ENCODE measurements at regions not wholly inside any gene's neighbourhood (a gene's known extent, or its start where the extent isn't known, plus 50 kb on each side); places are given as distances from the start of the nearest gene placed in this dataset.

DNA sequence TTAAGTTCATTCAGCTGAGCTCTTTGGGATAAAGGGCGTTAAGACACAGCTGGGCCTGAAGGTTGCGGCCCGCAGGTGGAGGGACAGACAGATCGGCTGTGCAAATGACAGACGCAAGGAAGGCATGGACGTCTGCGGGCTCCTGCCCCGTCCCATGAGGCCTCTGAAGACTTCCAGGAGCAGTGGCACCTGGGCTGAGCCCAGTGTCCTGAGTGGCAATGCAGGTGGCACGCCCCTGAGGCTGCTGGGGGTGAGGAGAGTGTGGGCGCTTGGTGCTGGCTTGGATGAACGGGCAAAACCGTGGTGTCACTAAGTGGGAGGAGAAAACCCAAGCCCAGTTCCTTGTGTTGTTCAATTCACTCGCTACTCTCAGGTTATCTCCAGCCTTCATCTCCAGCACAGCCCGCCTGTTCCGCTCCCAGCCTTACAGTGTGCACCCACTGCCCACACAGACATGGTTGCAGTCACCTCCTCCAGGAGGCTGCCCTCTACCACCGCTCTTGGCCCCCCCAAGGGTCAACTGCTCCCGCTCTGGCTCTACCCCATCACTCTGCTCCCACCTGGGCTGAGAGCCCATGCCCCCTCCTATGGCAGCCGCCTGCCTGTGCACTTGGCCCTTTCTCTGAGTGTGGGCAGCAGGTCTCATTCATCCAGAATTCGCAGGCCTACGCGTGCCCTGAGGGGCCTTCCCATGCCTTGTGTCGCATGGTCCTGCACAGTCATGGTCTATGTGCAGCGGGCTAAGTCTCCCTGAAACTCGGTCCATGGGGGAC, 50.3 kb downstream of the PTGR3 start:
- peaks cover 7% of the 10 kb centered on the region for H3K4me1 ChIP-seq (ENCODE audit: control insufficient read depth, insufficient read depth, low read length)
- H3K4me3 ChIP-seq (ENCODE audit: low read length), result no peak overlapping the region
- no peaks in the 10 kb centered on the region for H3K9me3 ChIP-seq (replicated peaks; ENCODE audit: low read length)
- H3K9ac ChIP-seq (ENCODE audit: low read depth, low read length), result no peak overlapping the region
- H3K4me2 ChIP-seq (ENCODE audit: low read length), result no peak overlapping the region
- no peaks in the 10 kb centered on the region for H3K27me3 ChIP-seq (ENCODE audit: control insufficient read depth, insufficient read depth, low read length)
- no peaks in the 10 kb centered on the region for H3K36me3 ChIP-seq (ENCODE audit: insufficient read depth, low read length)

DNA sequence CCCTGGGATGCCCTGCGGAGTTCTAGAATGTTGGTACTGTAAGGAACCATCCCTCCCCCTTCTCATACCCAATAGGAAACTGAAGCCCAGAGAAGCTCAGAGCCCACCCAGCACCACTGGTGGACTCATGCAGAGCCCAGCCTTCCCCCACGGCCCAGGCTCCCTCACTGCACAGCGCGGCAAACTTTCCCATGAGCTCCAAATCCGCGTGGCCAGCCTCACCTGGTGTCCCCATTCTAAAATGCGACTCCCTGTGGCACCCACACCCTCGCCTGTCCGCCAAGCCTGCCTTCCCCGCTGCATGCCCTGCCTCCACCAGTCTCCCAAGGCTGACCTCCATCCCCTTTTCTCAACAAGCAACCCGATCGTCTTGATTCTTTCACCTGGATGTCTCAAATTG, 51.1 kb downstream of the PTGR3 start:
- no peak overlapping the region for H3K4me2 ChIP-seq (ENCODE audit: low read length)
- no peaks in the 10 kb centered on the region for H3K9me3 ChIP-seq (replicated peaks; ENCODE audit: low read length)
- H3K4me1 ChIP-seq (ENCODE audit: control insufficient read depth, insufficient read depth, low read length), result peaks cover 7% of the 10 kb centered on the region
- H3K4me3 ChIP-seq (ENCODE audit: low read length), result no peak overlapping the region
- H3K27me3 ChIP-seq (ENCODE audit: control insufficient read depth, insufficient read depth, low read length), result no peaks in the 10 kb centered on the region
- no peak overlapping the region for H3K9ac ChIP-seq (ENCODE audit: low read depth, low read length)
- no peaks in the 10 kb centered on the region for H3K36me3 ChIP-seq (ENCODE audit: insufficient read depth, low read length)

- H3K36me3 ChIP-seq (ENCODE audit: insufficient read depth, low read length), result no peaks in the 10 kb centered on the region
- no peak overlapping the region for H3K4me3 ChIP-seq (ENCODE audit: low read length)
- H3K9ac ChIP-seq (ENCODE audit: low read depth, low read length), result no peak overlapping the region
- no peak overlapping the region for H3K4me2 ChIP-seq (ENCODE audit: low read length)
- peaks cover 7% of the 10 kb centered on the region for H3K4me1 ChIP-seq (ENCODE audit: control insufficient read depth, insufficient read depth, low read length)
- no peaks in the 10 kb centered on the region for H3K27me3 ChIP-seq (ENCODE audit: control insufficient read depth, insufficient read depth, low read length)
- no peaks in the 10 kb centered on the region for H3K9me3 ChIP-seq (replicated peaks; ENCODE audit: low read length)
Measured at GRCh38 chr18:75157381-75157780, 51.6 kb downstream of the PTGR3 start.

GRCh38 chr18:75156831-75157230, 52.1 kb downstream of the PTGR3 start:
- no peak overlapping the region for H3K4me2 ChIP-seq (ENCODE audit: low read length)
- H3K4me1 ChIP-seq (ENCODE audit: control insufficient read depth, insufficient read depth, low read length), result peaks cover 7% of the 10 kb centered on the region
- no peak overlapping the region for H3K4me3 ChIP-seq (ENCODE audit: low read length)
- no peak overlapping the region for H3K9ac ChIP-seq (ENCODE audit: low read depth, low read length)
- H3K36me3 ChIP-seq (ENCODE audit: insufficient read depth, low read length), result no peaks in the 10 kb centered on the region
- no peaks in the 10 kb centered on the region for H3K9me3 ChIP-seq (replicated peaks; ENCODE audit: low read length)
- no peaks in the 10 kb centered on the region for H3K27me3 ChIP-seq (ENCODE audit: control insufficient read depth, insufficient read depth, low read length)

DNA sequence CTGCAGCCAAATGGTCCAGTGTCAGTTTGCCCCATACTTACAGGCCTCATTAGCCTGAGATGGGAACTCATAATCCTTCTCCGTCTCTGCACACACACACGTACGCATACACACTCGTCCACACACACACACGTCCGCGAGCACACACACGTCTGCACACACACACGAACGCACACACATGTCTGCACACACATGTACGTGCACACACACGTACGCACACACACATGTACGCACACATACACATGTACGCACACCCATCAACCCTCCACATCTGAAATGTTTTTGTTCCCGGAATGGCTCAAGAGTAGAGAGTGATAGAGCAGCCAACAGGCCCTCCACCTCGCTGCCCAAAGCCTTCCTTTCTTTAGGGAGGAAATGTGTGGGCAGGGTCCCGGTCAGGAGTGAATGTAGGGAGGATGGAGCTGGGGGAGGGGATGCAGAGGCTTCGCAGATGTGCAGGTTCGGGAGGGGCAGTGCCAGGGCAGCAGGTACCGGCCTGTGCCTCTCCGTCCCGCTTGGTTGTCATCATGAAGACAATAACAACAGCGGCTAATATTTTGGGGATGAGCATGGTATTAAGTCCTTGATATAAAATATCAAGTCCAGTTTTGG, 52.7 kb downstream of the PTGR3 start:
- H3K4me2 ChIP-seq (ENCODE audit: low read length), result no peak overlapping the region
- no peaks in the 10 kb centered on the region for H3K27me3 ChIP-seq (ENCODE audit: control insufficient read depth, insufficient read depth, low read length)
- no peaks in the 10 kb centered on the region for H3K9me3 ChIP-seq (replicated peaks; ENCODE audit: low read length)
- H3K4me3 ChIP-seq (ENCODE audit: low read length), result no peak overlapping the region
- H3K36me3 ChIP-seq (ENCODE audit: insufficient read depth, low read length), result no peaks in the 10 kb centered on the region
- H3K9ac ChIP-seq (ENCODE audit: low read depth, low read length), result no peak overlapping the region
- peaks cover 7% of the 10 kb centered on the region for H3K4me1 ChIP-seq (ENCODE audit: control insufficient read depth, insufficient read depth, low read length)

GRCh38 chr18:75154997-75155396, 53.9 kb downstream of the PTGR3 start:
- no peak overlapping the region for H3K4me3 ChIP-seq (ENCODE audit: low read length)
- H3K27me3 ChIP-seq (ENCODE audit: control insufficient read depth, insufficient read depth, low read length), result no peaks in the 10 kb centered on the region
- no peaks in the 10 kb centered on the region for H3K36me3 ChIP-seq (ENCODE audit: insufficient read depth, low read length)
- H3K9me3 ChIP-seq (replicated peaks; ENCODE audit: low read length), result no peaks in the 10 kb centered on the region
- H3K4me2 ChIP-seq (ENCODE audit: low read length), result no peak overlapping the region
- no peaks in the 10 kb centered on the region for H3K4me1 ChIP-seq (ENCODE audit: control insufficient read depth, insufficient read depth, low read length)
- H3K9ac ChIP-seq (ENCODE audit: low read depth, low read length), result no peak overlapping the region

DNA sequence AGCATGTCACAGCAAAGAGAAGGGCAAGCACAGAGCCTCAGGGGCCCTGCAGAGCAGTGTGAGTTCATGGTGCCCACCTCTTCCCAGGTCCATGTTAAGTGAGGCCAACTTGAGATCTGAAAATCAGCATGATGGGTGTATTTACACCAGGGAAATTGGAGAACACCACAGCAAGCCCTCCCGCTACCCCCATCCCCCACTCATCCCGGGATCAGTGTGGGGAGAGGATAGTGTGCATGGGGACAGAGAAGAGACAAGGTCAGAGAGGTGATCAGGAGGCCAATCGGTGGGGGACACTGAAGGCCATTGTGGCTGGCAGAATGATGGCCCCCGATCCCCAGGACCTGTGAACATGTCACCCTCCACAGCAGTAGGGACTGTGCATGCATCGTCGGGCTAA, 54.7 kb downstream of the PTGR3 start:
- no peak overlapping the region for H3K4me2 ChIP-seq (ENCODE audit: low read length)
- no peaks in the 10 kb centered on the region for H3K36me3 ChIP-seq (ENCODE audit: insufficient read depth, low read length)
- no peak overlapping the region for H3K4me3 ChIP-seq (ENCODE audit: low read length)
- H3K4me1 ChIP-seq (ENCODE audit: control insufficient read depth, insufficient read depth, low read length), result no peaks in the 10 kb centered on the region
- no peaks in the 10 kb centered on the region for H3K9me3 ChIP-seq (replicated peaks; ENCODE audit: low read length)
- H3K27me3 ChIP-seq (ENCODE audit: control insufficient read depth, insufficient read depth, low read length), result peaks cover under 1% of the 10 kb centered on the region
- H3K9ac ChIP-seq (ENCODE audit: low read depth, low read length), result no peak overlapping the region

- Histone ChIP-seq H3K36me3 (ENCODE audit: insufficient read depth, low read length) (no peaks in the 10 kb centered on the region), H3K27me3 (ENCODE audit: control insufficient read depth, insufficient read depth, low read length) (peaks cover 29% of the 10 kb centered on the region), H3K9ac (ENCODE audit: low read depth, low read length) (no peak overlapping the region), H3K4me1 (ENCODE audit: control insufficient read depth, insufficient read depth, low read length) (no peaks in the 10 kb centered on the region), H3K4me3 (ENCODE audit: low read length) (no peak overlapping the region), H3K4me2 (ENCODE audit: low read length) (no peak overlapping the region), H3K9me3 (replicated peaks; ENCODE audit: low read length) (no peaks in the 10 kb centered on the region)
Measured at GRCh38 chr18:75143851-75144250, 65.1 kb downstream of the PTGR3 start.

- Histone ChIP-seq H3K4me1 (ENCODE audit: control insufficient read depth, insufficient read depth, low read length) (no peaks in the 10 kb centered on the region), H3K4me2 (ENCODE audit: low read length) (no peak overlapping the region), H3K27me3 (ENCODE audit: control insufficient read depth, insufficient read depth, low read length) (peaks cover 29% of the 10 kb centered on the region), H3K9ac (ENCODE audit: low read depth, low read length) (no peak overlapping the region), H3K4me3 (ENCODE audit: low read length) (no peak overlapping the region), H3K9me3 (replicated peaks; ENCODE audit: low read length) (no peaks in the 10 kb centered on the region), H3K36me3 (ENCODE audit: insufficient read depth, low read length) (no peaks in the 10 kb centered on the region)
Measured at GRCh38 chr18:75142677-75143076, 66.3 kb downstream of the PTGR3 start.

DNA sequence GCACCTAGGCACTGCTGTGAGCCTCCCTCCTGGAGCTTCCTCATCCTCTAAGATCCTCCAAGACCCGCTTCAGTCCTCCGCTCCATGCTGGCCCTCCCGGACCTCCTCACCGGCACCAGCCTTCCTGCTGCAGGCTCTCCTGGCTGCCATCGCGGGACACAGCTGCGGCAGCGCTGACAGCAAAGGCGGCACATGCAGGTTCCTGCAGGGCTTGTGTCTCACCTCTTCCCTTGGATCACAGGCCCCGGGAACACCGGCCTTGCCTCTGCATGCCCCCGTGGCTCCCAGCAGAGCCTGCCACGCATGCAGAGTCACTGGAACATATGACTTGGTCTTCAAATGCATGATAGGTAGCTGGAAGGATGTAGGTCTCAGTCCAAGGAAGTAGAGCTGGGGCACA, 67.2 kb downstream of the PTGR3 start:
- Histone ChIP-seq H3K36me3 (ENCODE audit: insufficient read depth, low read length) (no peaks in the 10 kb centered on the region), H3K4me1 (ENCODE audit: control insufficient read depth, insufficient read depth, low read length) (no peaks in the 10 kb centered on the region), H3K9ac (ENCODE audit: low read depth, low read length) (no peak overlapping the region), H3K9me3 (replicated peaks; ENCODE audit: low read length) (no peaks in the 10 kb centered on the region), H3K27me3 (ENCODE audit: control insufficient read depth, insufficient read depth, low read length) (peaks cover 29% of the 10 kb centered on the region), H3K4me2 (ENCODE audit: low read length) (no peak overlapping the region), H3K4me3 (ENCODE audit: low read length) (no peak overlapping the region)

DNA sequence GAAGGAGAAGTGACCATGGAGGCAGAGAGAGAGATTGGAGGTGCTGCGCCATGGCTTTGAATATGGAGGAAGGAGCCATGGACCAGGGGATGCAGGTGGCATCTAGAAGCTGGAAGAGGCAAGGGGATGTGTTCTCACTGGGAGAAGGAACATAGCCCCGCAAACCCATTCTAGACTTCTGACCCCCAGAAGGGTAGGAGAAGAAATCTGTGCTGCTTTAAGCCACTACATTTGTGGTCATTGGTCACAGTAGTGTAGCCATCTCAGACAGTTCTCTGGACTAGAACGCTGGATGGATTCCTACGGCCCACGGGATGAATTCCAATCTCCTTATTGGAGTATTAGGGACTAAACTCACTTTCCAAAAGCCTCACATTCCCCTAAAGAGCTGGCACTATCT, 67.8 kb downstream of the PTGR3 start:
- Histone ChIP-seq H3K4me3 (ENCODE audit: low read length) (no peak overlapping the region), H3K9ac (ENCODE audit: low read depth, low read length) (no peak overlapping the region), H3K4me1 (ENCODE audit: control insufficient read depth, insufficient read depth, low read length) (no peaks in the 10 kb centered on the region), H3K36me3 (ENCODE audit: insufficient read depth, low read length) (no peaks in the 10 kb centered on the region), H3K27me3 (ENCODE audit: control insufficient read depth, insufficient read depth, low read length) (peaks cover 29% of the 10 kb centered on the region), H3K4me2 (ENCODE audit: low read length) (no peak overlapping the region), H3K9me3 (replicated peaks; ENCODE audit: low read length) (no peaks in the 10 kb centered on the region)

DNA sequence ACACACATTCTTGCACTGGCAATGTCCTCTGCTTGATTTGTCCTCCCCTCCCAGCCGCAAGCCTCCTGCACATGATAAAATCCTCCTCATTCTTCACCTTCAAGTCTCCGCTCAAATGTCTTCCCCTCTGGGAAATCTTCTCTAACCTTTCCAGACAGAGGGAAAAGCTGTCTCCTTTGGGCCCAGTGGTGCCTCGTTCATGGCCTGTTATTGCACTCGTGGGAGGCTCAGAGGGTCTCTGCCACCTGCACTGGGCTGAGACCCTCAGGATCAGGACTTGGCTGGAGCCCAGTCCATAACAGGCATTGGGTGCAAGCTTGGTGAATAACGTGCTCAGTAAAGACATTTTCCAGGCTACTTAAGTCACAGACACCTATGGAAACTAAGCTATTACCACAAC, 68.6 kb downstream of the PTGR3 start:
- Histone ChIP-seq H3K9me3 (replicated peaks; ENCODE audit: low read length) (no peaks in the 10 kb centered on the region), H3K4me3 (ENCODE audit: low read length) (no peak overlapping the region), H3K4me1 (ENCODE audit: control insufficient read depth, insufficient read depth, low read length) (no peaks in the 10 kb centered on the region), H3K9ac (ENCODE audit: low read depth, low read length) (no peak overlapping the region), H3K36me3 (ENCODE audit: insufficient read depth, low read length) (no peaks in the 10 kb centered on the region), H3K4me2 (ENCODE audit: low read length) (no peak overlapping the region), H3K27me3 (ENCODE audit: control insufficient read depth, insufficient read depth, low read length) (peaks cover 29% of the 10 kb centered on the region)
